ENCODE measurements at regions not wholly inside any gene's neighbourhood (a gene's known extent, or its start where the extent isn't known, plus 50 kb on each side); places are given as distances from the start of the nearest gene placed in this dataset.
"Not testable (repeated sequence)": the region's sequence is repeated elsewhere in the genome, so short reads cannot be mapped to it uniquely, and the experiment has no call there.

- not testable (repeated sequence) for TF ChIP-seq CTCF, POLR2A (IDR thresholded peaks at IDR 0.05)
Measured at GRCh38 chr7:17099974-17100509, 198.4 kb upstream of the AHR start.
